GM21723 (cell line): ENCODE measurements at regions not wholly inside any gene's neighbourhood (a gene's known extent, or its start where the extent isn't known, plus 50 kb on each side); places are given as distances from the start of the nearest gene placed in this dataset.
"Not testable (repeated sequence)": the region's sequence is repeated elsewhere in the genome, so short reads cannot be mapped to it uniquely, and the experiment has no call there.

ENCODE experiments used
- ATAC-seq: cut with Tn5 transposase; IDR thresholded peaks from one replicate; pipeline ENCODE4 v1.9.1; 2021; ENCODE audit warnings: mild to moderate bottlenecking, moderate library complexity; ENCODE audit not compliant: unreplicated experiment

DNA sequence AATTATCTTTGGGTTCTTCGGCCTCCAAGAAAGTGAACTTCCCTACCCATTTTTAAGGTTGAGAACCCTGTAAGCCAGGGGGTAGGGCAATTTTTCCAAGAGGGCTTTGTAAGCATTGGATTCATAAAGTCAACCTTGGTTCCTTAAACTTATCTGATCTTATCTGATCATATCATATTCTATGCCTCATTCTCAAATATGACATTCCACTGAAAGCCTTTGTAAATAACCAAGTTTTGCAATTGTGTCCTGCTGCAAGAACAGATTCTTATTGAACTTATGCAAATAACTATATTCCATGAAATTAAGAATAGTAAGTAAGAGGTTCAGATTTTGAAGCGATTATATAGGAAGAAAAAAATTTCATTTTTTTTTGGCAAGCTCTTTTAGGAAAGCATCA, 649.5 kb downstream of the LRRC70 start:
- ATAC-seq: no peak

DNA sequence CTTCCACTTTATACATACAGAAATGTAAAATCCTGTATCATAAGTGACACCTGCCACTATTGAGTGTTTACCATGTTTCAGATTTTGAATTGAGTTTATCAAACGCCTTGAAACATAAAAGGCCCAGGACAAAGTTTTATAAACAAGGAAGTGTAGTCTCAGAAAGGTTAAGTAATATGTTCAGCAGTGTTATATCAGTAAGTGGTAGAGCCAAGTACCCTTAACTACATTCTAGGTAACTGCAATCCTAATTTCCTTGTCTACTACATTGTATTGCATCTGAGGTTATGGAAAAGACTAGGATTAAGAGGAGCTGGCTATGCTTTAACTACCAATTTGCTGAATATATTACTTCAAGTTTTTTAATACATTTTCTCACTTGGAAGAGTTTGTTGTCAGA, 641.6 kb downstream of the LRRC70 start:
- no peak for ATAC-seq

DNA sequence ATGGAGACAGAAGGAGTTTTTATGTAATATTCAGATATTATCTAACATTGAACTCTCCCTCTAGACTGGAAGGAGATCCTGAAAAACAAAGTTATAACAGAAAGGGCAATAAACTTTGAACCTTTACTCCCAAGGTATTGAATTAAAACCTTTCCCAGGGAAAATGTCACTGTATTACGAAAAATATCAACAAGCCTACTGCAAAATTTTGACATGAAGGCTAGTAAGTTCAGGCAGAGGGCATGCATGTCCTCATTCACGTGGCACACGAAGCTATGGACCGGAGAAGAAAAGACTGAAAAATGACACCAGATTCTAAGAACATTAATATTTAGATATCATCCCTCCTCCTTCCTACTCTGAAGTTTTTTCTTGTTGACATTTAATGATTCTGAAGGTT, 638.8 kb downstream of the LRRC70 start:
- ATAC-seq: no peak

DNA sequence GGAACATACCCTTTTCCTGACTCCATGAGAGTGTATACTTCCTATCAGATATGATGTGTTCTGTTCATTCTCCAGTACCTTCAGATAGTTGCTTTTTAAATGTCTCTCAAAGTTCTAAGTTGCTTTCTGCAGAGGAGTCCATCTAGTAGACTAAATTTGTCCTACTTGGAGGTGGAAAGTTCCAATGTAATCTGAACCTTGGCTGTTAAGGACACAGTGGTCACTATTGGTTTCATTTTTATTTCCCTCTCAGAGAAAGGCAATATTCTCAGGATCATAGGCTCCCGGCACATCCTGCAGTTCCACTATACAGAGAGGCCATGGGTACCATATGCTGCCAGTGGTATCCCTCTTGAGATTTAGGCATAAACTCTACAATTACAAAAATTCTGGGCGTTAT, 634.6 kb downstream of the LRRC70 start:
- no peak for ATAC-seq

DNA sequence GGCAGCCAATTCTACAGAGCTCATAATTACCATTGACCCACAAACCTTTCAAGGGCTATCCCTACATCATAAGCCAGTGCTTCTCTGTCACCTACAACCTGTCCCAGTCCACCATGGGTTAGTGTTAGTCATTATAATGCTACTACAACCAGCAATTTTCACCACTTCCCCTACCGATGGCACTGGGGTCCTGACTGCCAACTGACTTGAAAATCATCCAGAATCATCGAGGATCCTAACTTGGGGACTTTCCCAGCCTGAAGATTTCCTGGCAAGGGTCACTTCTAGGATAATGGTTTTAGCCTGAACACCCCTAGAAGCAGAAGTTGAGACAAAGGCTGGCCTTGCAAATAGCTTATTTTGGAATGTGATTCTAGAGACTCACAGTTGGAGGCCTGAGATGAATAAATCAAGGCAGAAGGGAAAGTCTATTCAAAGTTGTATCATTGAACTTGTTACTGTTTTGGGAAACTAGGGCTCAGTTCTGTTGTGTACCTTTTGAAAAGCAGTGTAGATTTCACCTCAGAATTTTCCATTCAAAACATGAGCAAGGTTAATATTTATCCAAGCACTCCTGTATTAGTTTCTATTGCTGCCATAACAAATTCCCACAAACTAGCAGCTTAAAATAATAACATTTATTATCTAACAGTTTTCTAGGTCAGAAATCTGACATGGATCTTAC, 633.0 kb downstream of the LRRC70 start:
- no peak for ATAC-seq

DNA sequence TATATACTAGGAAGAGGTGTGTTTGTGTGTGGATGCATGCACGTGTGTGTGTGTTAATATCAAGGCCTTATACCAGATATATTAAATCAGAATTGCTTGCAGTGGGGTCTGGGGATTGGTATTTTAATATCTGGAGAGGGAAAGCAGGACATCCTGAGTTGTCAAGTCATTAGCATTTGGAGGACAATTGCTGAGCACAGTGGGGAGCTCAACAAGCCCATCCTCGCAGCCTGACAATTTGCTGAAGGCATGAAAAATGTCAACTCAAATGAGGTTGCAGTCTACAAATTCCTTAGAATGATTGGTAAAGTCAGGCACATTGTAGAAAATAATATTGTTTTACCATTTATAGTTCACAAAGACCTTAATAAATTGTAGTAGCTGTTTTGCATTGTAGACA, 627.4 kb downstream of the LRRC70 start:
- no peak for ATAC-seq

DNA sequence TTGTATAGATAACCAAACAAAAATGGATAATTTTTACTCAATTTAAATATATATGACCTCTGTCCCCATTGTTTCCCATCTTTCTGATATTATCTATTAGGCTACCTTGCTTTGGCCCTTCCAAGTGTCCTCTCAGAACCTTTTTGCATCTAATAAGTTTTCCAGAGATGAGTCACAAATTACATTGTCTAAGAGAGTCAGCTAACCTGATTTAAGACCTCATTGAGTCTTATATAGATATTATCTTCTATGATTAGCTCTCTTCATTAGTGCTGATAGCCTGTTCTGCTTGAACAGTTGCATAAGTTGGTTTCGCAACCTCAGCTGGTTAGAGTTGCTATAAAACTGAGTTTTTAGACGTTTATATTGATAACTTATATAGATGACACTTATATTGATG, 623.1 kb downstream of the LRRC70 start:
- no peak for ATAC-seq

DNA sequence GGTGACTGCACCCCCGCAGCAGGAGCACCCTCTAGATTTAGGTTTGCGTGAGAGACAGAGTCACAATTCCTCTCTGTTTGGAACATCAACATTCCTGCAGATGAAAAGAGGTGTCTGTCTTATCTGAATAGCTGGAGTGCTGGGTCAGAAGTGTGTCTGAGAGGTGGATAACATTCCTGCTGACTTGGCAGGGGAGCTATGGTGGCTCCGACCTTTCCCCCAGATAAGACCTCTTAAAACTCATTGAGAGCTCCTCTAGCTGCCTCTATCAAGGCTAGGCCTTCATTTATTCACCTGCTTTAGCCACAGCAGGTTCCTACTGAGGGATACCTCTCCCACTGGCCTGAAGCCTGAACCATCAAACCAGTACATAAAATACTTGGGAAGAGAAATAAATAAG, 615.5 kb downstream of the LRRC70 start:
- ATAC-seq: no peak

DNA sequence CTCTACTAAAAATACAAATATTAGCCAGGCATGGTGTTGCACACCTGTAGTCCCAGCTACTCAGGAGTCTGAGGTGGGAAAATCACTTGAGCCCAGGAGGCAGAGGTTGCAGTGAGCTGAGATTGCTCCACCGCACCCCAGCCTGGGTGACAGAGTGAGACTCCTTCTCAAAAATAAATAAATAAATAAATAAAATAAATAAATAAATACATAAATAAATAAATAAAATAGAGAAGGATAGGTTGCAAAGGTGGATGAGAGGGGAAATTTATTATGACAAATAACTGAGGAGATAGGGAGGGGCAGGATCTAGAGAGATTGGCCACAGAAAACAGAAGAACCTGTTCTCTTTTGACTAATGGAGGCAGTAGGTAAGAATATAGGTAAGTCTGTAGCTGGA, 601.6 kb downstream of the LRRC70 start:
- not testable (repeated sequence) for ATAC-seq

DNA sequence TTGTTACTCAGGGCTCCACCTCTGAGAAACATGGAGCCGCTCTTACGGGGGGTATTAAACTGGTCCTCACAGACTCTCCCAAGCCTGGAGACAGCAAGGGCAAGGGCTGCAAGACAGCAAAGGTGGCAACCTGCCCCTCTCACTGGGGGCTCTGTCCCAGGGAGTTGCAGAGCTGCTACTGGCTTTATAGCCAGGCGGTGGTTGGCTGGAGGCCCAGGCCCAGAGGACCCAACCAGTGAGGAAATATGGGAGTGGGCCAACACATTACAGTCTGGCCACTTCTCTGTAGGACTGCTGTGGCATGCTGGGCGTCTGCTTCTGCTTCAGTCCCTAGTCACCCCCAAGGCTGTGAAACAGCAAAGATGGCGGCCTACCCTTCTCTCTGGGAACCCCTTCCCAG, 597.2 kb downstream of the LRRC70 start:
- no peak for ATAC-seq

DNA sequence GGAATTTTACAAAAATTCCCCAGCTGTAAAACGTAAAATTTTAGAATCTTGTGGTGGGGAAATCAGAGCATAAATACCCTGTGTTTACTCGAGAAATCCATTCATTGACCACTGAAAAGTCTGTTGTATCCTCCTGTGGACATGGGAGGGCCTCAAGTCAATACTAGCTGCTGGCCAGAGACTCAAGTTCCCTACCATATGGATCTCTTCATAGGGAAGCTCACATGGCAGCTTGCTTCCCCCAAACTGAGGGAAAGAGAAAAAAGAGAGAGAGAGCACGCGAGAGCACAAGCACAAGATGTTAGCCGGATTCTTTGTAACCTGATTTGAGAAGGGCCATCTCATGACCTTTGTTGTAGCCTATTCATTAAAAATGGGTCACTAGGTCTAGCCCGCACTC, 591.9 kb downstream of the LRRC70 start:
- no peak for ATAC-seq

DNA sequence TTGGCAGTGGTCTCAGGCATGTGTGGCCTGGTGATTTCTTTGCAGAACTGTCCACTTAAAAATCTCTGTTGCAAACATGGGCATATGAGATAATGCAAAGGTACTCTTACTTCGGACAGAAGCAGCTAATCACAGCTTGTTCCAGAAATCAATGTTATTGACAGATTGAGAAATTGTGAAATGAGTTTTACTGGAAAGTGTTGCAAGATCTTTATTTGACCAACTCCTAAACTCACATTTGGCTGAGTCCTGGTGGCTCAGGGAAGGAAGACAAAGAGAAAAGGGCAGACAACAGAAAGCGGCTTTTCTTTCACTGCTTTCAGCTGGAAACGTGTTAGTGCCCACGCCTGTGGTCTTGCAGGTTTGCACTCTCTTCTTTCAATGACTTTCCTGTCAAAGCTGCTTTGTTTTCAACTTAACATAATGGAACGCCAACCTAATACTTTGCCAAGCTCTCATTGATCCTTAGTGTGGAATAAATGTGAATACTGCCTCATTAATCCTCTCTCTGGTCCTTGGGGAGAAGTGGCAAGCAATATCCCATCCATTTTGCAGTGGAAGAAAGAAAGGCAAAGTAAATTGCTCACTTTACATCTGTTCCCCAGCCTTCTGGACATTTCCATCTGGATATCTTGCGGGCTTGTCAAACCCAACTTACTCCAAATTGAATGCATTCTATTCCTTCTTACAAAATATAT, 586.4 kb downstream of the LRRC70 start:
- no peak for ATAC-seq

DNA sequence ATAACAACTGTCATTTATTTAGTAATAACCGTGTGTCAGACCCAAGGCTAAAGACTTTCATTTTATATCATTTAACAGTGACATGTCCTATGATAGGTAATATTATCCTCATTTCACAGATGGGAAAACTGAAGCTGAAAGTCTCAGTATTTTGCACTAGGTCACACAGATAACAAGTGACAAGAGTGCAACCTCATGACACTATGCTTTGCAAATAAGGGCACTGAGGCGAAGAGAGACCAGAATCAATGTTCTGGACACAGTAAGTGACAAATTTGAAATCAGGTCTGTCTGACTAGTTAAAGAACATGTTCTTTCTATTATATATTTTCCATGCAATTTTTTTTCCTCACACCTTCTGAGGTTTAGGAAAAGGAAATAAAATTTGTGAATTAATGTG, 585.7 kb downstream of the LRRC70 start:
- no peak for ATAC-seq

DNA sequence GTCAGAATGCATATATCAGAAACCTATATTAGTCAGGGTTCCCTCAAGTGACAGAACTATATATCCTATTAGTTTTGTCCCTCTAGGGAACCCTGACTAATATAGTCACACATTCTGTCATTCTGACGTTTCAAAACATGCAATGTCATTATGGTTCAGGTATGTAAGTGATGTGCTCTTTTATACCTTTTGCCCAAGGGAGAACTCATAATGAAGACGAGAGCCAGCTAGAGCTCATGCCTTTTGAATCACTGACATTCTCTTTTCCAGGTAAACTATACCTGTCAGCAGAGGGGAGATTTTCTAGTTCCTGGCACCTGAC, 576.7 kb downstream of the LRRC70 start:
- no peak for ATAC-seq

DNA sequence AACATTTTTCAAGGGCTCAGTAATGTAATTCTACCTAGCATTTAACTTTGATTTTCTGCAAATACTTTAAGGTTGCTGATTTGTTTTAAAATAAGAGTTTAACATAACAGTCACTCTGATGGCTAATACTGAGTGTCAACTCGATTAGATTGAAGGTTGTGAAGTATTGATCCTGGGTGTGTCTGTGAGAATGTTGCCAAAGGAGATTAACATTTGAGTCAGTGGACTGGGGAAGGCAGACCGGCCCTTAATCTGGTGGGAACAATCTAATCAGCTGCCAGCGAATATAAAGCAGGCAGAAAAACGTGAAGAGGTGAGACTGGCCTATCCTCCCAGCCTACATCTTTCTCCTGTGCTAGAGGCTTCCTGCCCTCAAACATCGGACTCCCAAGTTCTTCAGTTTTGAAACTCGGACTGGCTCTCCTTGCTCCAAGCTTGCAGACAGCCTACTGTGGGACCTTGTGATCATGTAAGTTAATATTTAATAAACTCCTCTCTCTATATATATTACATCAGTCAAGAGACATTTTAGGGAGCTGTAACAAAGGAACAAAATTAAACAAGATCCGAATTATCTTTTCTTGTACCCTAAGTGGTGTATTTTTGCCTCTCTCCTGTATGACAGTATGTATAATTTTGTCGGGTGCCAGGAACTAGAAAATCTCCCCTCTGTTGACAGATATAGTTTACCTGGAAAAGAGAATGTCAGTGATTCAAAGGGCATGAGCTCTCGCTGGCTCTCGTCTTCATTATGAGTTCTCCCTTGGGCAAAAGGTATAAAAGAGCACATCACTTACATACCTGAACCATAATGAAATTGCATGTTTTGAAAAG, 576.1 kb downstream of the LRRC70 start:
- ATAC-seq: no peak

DNA sequence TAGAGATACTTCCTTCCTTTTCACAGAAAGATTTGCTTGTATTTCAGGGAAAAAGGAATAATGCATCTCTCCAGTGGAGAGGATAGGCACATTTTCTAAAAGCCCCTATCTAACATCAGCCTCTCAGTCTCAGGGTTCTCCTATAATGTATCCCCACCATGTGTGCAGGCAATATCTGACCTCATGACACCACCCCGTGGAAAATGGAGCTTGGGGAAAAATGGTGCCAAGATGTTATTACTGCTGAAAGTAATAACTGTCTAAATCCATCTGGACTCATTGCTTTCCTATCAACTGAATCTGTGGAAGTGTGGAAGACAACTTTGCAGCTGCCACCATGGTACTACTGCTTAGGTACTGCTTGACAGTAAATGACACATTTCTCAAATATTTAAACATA, 574.3 kb downstream of the LRRC70 start:
- no peak for ATAC-seq

DNA sequence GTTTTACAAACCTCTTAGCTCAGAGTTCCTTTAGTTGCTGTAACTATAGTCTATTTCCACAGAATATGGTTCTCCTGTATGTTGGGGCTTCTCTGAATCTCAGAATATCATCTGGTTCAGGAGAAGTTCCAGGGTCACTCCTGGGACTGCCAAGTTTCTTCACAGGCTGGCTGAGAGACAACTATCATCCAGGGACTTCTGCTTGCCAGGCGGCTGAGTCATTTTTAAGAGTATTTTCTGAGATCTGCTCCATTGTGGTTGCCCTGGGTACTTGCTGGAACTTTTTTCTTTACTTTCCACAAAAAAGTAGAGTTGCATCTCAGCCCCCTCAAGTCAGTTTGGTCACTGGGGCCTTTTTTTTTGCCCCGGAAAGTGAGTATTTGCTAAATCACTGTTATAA, 566.5 kb downstream of the LRRC70 start:
- no peak for ATAC-seq

DNA sequence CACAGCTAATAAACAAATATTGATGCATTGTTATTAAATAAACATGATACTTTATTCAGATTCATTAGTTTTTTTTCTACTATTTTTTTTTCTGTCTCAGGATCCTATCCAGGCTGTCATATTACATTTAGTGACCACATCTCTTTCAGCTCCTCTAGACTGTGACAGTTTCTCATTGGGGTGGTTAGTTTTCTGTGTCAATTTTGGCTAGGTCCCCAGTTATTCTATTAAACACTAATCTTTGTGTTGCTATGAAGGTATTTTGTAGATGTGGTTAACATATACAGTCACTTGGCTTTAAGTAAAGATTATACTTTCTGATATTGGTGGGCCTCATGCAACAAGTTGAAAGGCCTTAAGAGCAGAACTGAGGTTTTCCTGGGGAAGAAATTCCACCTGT, 563.0 kb downstream of the LRRC70 start:
- ATAC-seq: no peak

DNA sequence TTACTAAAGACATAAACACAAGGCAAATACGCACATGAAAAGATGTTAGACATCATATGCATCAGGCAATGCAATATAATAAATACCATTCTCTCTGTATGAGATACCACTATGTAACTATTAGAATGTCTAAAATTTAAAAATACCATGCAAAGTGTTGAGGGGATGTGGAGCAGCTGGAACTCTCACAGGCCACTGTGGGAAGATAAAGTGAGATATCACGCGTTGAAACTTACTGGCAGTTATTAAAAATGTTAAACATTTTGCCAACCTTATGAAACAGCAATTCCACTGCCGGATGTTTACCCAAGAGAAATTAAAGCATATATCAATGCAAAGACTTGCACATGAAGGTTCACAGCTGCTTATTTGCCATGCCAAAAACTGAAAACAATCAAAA, 556.7 kb downstream of the LRRC70 start:
- no peak for ATAC-seq

DNA sequence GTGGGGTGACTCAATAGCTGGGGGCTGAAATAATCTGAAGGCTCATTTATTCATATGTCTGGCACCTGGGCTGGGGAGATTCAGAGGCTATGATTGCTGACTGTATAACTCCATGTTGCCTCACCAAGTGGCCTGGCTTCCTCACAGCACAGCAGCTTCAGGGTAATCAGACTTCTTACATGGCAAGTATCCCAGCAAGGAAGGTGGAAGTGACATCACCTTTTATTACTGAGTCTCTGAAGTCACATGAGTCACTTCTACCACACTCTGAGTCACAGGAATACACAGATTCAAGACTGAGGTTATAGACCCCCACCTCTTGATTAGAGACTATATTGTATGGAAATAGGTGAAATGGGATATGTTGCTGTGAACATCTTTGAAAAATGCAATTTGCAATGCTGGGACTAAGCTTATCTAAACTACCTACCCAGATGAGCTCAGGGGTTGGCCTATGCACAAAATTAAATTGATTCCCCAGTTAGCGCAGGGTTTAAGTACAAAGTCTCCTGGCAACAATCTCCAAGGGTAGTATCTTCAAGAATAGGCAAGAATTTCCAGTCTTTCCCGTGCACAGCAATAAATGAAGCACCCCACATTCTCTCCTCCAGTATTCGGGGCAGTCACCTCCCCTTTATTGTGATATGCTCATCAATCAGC, 553.1 kb downstream of the LRRC70 start:
- ATAC-seq: no peak

DNA sequence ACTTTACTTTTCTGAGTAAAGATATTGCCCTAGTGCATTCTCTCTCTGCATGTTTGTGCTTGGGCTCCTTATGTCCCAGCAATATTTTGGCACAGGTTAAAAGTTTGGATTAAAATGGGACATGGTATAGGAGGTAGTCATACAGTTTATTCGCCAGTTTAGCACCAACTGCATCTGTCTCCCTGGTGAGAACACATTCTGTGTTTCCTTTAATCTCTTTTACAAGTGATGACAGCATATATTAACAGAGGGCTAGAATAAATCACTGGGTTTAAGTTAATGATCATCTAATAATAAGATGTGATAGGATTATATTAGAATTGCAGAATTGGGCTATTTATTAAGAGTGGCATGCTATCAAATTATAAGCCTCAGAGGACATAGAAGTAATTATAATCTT, 550.1 kb downstream of the LRRC70 start:
- ATAC-seq: no peak

DNA sequence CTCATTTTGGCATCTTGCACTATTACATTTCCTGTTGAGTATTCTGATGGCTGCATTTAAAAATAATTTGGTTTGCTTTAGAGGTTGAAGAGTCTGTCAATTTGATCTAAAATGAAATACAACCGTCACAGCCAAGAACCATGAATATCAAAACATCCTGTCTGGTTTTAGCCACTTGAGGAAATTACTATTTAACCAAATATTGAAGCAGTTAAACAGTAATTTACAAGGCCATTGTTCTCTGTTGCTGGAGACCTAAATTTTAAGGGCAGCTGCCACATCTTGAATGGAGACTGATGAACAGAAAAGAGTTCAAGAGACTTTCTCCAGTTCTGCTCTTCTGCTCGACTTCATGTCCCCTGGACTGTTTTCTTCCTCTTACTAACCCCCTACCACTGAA, 549.4 kb downstream of the LRRC70 start:
- ATAC-seq: no peak
